ENCODE measurements at regions not wholly inside any gene's neighbourhood (a gene's known extent, or its start where the extent isn't known, plus 50 kb on each side); places are given as distances from the start of the nearest gene placed in this dataset.
"Not testable (repeated sequence)": the region's sequence is repeated elsewhere in the genome, so short reads cannot be mapped to it uniquely, and the experiment has no call there.

DNA sequence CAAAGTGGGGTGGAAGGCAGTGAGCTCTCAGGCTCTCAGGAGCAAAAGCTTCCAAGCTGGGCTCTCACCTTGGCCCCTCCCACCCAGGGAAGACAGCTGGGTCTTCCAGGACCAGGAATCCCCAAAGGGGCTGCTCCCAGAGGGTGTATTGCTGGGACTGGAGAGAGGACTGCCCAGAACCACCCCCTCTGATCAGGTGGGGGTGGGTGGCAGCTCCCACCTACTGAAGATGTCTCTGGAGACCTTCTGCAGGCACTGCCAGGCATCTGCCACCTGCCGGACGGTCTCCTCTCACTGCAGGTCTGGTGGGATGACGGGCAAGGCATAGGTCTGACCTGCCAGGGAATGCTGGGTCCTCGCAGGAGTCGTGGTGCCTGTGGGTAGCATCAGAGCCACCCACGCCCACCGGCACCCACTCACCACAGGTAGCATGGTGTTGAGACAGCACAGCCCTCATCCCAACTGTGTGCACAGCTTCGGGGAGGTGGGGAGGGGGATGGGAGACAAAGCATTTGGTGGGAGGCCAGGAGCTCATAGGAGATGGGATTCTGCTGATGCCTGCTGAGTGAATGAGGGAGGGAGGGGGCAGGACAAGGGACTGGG lies 103.2 kb downstream of the SINHCAF start:
- H3K27ac ChIP-seq (ENCODE audit: low read depth, low read length, poor library complexity, severe bottlenecking): no peak overlapping the region
- H3K36me3 ChIP-seq (ENCODE audit: insufficient read depth, low read length, poor library complexity, severe bottlenecking): no peaks in the 10 kb centered on the region
- TF ChIP-seq EZH2 (IDR thresholded peaks at IDR 0.05; ENCODE audit: borderline replicate concordance, low read depth, low read length, poor library complexity, severe bottlenecking): no peak
- TF ChIP-seq, protein P1, sequence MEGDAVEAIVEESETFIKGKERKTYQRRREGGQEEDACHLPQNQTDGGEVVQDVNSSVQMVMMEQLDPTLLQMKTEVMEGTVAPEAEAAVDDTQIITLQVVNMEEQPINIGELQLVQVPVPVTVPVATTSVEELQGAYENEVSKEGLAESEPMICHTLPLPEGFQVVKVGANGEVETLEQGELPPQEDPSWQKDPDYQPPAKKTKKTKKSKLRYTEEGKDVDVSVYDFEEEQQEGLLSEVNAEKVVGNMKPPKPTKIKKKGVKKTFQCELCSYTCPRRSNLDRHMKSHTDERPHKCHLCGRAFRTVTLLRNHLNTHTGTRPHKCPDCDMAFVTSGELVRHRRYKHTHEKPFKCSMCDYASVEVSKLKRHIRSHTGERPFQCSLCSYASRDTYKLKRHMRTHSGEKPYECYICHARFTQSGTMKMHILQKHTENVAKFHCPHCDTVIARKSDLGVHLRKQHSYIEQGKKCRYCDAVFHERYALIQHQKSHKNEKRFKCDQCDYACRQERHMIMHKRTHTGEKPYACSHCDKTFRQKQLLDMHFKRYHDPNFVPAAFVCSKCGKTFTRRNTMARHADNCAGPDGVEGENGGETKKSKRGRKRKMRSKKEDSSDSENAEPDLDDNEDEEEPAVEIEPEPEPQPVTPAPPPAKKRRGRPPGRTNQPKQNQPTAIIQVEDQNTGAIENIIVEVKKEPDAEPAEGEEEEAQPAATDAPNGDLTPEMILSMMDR (conservative IDR thresholded peaks at IDR 0.05; ENCODE audit: low read depth, low read length): no peak
- H3K4me1 ChIP-seq (ENCODE audit: insufficient read depth, low read length, poor library complexity, severe bottlenecking): no peaks in the 10 kb centered on the region
- no peak overlapping the region for H3K4me3 ChIP-seq (ENCODE audit: low read depth, low read length, poor library complexity, severe bottlenecking)
- no TSS peak for BruUV-seq (replicated peaks)
- DNase-seq (ENCODE audit: low spot score): no peak
- no peaks in the 10 kb centered on the region for H3K27me3 ChIP-seq (replicated peaks; ENCODE audit: insufficient read depth, low read depth, low read length, poor library complexity)
- no peaks in the 10 kb centered on the region for H3K9me3 ChIP-seq (ENCODE audit: low read depth, low read length, poor library complexity, severe bottlenecking)
- CTCF ChIA-PET: no interaction called here
- POLR2A ChIA-PET (ENCODE audit: low non-redundant PET): no interaction called here
- intact Hi-C loops (cut with micrococcal nuclease; ENCODE audit: unreplicated experiment): no loop called here

DNA sequence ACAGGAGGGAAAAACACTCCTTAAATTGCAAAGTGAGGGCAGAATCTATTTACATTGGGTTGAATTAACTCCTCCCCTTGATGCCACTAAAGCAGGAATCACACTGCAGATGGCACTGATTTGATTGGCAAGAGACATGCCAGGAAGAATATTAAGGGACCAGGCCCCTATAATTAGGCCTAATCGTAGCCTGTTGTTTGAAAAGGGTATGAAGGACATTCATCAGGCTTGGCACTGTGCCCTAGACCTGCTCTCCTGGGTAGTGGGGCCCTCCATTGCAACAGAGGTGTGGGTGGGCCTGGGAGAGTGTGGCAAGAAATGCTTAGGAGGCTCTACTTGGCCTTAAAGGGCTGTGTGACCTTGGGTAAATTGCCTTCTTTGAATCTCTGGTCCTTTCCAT lies 102.3 kb downstream of the SINHCAF start:
- not testable (repeated sequence) for H3K27me3 ChIP-seq (replicated peaks; ENCODE audit: insufficient read depth, low read depth, low read length, poor library complexity)

DNA sequence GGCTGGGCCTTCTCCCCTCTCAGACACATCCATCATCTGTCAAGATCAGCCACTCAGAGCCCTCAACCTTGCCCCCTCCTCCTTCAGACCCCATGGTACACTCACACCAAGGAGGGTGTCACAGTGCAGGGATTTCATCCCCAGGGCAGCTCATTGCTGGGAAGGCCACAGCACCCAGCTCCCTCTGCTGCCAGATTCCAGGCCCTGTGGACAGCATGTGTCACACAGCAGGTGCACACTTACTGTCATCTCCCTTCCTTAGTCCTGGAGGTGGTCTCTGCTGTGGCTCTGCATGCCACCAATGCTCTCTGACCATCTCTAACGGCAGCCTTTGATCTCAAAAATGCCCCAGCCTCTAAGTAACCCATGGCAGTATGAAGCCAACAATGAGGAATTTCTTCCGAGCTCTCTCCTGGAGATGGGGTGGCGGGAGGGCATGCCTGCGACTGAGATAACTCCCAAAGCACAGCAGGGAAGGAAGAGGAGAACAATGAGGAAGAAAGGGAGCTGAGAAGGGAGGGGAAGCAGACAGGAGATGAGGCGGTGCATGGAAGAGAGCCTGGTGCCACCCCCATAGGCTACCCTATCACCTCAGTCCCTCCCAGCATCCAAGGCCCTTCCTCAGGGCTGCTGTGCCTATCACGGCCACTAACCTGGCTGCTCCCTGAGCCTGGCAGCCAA lies 101.0 kb downstream of the SINHCAF start:
- CTCF ChIA-PET: no interaction called here
- intact Hi-C loops (cut with micrococcal nuclease; ENCODE audit: unreplicated experiment): no loop called here
- no peak for DNase-seq (ENCODE audit: low spot score)
- Histone ChIP-seq H3K27me3 (replicated peaks; ENCODE audit: insufficient read depth, low read depth, low read length, poor library complexity) (no peaks in the 10 kb centered on the region), H3K36me3 (ENCODE audit: insufficient read depth, low read length, poor library complexity, severe bottlenecking) (no peaks in the 10 kb centered on the region), H3K4me3 (ENCODE audit: low read depth, low read length, poor library complexity, severe bottlenecking) (no peak overlapping the region), H3K27ac (ENCODE audit: low read depth, low read length, poor library complexity, severe bottlenecking) (no peak overlapping the region), H3K4me1 (ENCODE audit: insufficient read depth, low read length, poor library complexity, severe bottlenecking) (no peaks in the 10 kb centered on the region), H3K9me3 (ENCODE audit: low read depth, low read length, poor library complexity, severe bottlenecking) (no peaks in the 10 kb centered on the region)
- TF ChIP-seq EZH2 (IDR thresholded peaks at IDR 0.05; ENCODE audit: borderline replicate concordance, low read depth, low read length, poor library complexity, severe bottlenecking): no peak
- TF ChIP-seq, protein P1 (conservative IDR thresholded peaks at IDR 0.05; ENCODE audit: low read depth, low read length): no peak
- no TSS peak for BruUV-seq (replicated peaks)
- POLR2A ChIA-PET (ENCODE audit: low non-redundant PET): no interaction called here

More for the DNA sequence above, 102.3 kb downstream of the SINHCAF start:
- H3K9me3 ChIP-seq (ENCODE audit: low read depth, low read length, poor library complexity, severe bottlenecking); H3K4me1 ChIP-seq (ENCODE audit: insufficient read depth, low read length, poor library complexity, severe bottlenecking); H3K27ac ChIP-seq (ENCODE audit: low read depth, low read length, poor library complexity, severe bottlenecking); DNase-seq (ENCODE audit: low spot score); POLR2A ChIA-PET (ENCODE audit: low non-redundant PET); H3K36me3 ChIP-seq (ENCODE audit: insufficient read depth, low read length, poor library complexity, severe bottlenecking); CTCF ChIA-PET; BruUV-seq (replicated peaks); H3K4me3 ChIP-seq (ENCODE audit: low read depth, low read length, poor library complexity, severe bottlenecking); intact Hi-C loops (cut with micrococcal nuclease; ENCODE audit: unreplicated experiment): not testable (repeated sequence)
